ENCODE measurements at regions not wholly inside any gene's neighbourhood (a gene's known extent, or its start where the extent isn't known, plus 50 kb on each side); places are given as distances from the start of the nearest gene placed in this dataset.

DNA sequence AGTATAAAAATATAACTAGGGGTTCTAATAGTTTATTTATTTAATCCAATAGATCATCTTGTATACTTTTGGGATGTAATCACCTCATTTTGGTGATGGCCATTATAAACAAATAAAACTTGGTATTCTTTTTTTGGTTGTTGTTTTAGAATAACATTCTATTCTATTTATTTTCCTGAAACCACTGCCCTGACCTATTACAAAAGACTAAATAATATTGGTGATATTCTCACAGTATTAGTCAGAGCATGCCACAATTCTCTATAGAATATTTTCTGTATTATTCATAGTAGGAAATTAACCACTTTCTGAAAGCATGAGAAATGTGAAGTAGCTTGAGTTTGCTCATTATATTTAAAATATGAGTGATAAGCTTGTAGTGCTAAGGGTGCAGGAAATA, 54.1 kb upstream of the LRRC7 start:
- TF ChIP-seq, protein P1, sequence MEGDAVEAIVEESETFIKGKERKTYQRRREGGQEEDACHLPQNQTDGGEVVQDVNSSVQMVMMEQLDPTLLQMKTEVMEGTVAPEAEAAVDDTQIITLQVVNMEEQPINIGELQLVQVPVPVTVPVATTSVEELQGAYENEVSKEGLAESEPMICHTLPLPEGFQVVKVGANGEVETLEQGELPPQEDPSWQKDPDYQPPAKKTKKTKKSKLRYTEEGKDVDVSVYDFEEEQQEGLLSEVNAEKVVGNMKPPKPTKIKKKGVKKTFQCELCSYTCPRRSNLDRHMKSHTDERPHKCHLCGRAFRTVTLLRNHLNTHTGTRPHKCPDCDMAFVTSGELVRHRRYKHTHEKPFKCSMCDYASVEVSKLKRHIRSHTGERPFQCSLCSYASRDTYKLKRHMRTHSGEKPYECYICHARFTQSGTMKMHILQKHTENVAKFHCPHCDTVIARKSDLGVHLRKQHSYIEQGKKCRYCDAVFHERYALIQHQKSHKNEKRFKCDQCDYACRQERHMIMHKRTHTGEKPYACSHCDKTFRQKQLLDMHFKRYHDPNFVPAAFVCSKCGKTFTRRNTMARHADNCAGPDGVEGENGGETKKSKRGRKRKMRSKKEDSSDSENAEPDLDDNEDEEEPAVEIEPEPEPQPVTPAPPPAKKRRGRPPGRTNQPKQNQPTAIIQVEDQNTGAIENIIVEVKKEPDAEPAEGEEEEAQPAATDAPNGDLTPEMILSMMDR (IDR thresholded peaks at IDR 0.05): no peak
